ENCODE measurements at regions not wholly inside any gene's neighbourhood (a gene's known extent, or its start where the extent isn't known, plus 50 kb on each side); places are given as distances from the start of the nearest gene placed in this dataset.

DNA sequence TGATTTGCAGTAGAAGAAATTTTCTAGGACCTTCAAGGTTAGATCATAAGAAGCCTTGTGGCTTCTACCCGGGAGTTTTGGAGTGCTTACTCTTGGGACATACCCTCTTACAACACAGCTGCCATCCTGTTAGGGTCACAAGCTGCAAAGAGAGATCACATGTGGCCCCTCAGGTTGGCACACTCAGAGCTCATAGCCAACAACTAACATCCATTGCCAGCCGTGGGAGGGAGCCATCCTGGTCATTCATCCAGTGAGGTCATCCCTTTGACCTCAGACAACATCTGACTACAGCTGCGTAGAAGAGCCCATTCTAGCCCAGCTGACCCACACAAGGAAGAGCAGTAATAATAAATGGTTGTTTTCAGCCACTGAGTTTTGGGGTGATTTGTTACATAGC lies 76.9 kb upstream of the NABP1 start:
- no peak for FAIRE-seq
- no peak for DNase-seq (ENCODE audit: insufficient read length, low spot score)

DNA sequence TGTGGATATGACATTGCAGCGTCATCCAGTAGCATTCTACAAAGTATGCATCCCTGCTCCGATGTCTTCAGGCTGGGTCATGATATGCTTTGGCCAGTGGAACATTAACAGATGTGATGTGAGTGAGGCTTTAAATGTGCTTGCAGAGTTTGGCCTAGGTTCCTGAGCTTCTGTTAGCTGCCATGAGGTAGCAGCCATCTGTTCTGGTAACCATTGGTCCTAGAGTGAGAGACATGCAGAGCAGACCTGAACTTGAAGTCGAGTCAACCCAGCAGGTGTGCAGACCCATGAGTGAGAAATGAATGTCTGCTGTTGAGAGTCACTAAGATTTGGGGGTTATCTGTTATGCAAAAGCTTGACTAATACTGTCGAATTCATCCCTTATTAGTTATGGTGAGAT lies 73.8 kb upstream of the NABP1 start:
- FAIRE-seq (peak; percentile 62), DNase-seq (ENCODE audit: insufficient read length, low spot score) (no peak)

DNA sequence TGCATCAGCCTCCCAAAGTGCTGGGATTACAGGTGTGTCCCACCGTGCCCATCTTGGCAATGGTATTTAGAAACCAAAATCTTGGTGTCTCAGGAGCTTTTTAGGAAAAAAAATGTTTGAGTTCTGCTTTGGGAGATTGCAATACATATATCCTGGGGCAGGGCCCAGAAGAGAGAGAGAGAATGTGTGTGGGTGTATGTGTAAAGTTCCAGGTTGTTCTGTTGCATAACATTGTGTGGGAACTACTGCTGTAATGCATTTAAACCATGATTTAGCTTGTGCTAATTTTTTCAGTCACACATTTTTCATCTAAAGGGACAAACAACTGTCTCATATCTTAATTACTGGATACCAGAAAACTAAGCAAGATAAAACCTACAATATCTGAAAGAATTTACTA lies 70.8 kb upstream of the NABP1 start:
- DNase-seq (ENCODE audit: insufficient read length, low spot score), result no peak
- FAIRE-seq, result no peak

DNA sequence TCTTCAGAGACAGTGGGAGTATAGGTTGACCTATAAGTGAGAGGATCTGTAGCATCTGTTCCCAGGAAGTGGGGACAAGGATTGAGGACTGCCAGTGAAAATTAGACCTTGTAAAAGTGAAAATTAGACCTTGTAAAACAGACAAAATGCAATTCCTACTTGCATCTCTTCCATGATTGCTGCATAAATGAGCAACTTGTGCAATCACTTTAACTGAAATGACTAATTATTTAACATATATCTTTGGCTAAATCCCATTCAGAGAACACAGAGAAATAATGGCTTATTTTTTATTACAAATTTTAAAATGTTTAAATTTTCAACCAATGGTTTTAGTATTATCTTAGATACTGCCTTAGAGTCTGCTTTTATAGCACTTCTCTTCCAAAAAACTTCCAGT lies 67.2 kb upstream of the NABP1 start:
- FAIRE-seq (no peak), DNase-seq (ENCODE audit: insufficient read length, low spot score) (no peak)

DNA sequence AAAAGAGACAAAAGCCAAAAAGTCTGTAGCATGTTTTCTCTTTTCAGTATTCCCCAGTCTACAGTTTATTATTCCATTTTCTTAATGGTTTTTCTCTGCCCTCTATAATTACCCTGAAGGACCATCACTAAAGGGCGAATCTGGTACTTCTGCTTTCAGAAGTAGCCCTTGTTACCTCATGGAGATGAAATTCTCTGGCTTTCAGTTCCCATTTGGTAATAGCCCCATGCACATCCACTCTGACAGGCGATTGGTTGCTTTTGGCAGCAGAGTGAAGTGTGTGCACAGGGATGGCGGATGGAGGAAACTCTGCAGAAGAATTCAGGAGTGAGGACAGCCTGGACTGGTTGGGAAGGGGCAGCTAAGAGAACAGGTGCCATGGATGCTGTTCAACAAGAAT lies 66.3 kb upstream of the NABP1 start:
- FAIRE-seq (peak; percentile 48), DNase-seq (ENCODE audit: insufficient read length, low spot score) (no peak)

DNA sequence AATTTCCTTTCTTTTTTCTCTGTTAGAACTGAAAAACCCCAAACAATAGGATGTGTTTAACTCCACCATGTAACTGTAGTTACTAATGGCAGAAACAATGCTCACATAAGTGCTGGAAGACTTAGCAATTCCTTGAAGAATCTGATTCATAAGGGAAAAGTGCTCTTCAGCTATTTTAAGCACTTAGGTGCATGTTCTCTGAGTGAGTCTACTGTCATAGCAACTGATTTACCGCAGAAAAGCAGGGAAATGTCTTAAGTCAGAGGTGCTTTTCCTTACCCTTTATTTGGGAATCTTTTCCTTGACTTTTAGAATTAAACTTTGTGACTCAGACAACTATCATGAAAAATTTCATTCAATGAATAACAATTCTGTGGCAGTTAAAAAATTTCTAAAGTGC lies 65.4 kb upstream of the NABP1 start:
- DNase-seq (ENCODE audit: insufficient read length, low spot score), result peak; percentile 46
- peak; percentile 82 for FAIRE-seq

DNA sequence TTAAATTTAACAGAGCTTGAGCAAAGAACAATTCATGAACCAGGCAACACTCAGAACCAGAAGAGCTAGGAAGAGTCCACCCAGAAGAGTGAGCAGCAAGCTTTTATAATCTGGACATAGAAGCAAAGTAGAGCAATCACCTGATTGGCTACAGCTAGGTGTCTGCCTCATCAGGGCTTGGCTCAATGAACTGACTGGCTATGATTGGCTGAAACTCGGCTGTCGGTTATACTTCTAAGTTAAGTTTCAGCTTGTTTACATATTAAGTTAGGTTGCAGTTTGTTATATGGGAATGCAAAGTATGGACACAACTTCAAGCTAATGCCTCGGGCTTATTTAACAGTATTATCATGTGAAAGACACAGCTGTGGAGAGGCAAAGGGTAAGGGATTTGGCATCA lies 63.2 kb upstream of the NABP1 start:
- no peak for DNase-seq (ENCODE audit: insufficient read length, low spot score)
- FAIRE-seq, result no peak

DNA sequence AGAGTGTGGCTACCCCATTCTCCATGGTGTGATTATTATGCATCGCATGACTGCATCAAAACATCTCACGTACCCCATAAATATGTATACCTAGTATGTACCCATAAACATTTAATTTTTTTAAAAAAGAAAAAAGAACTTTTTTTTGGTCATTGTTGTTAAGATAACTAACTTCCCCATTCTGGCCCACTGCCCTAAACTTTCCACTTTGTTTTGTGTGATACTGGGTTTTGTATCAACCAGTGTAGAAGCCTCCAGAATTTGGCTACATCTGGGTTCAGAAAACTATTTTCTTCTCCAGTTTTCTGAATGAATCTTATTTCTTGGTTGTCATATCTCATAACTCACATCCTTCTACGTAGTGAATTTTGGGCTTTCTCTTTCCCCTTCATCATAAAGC lies 62.3 kb upstream of the NABP1 start:
- DNase-seq (ENCODE audit: insufficient read length, low spot score) (no peak), FAIRE-seq (no peak)

DNA sequence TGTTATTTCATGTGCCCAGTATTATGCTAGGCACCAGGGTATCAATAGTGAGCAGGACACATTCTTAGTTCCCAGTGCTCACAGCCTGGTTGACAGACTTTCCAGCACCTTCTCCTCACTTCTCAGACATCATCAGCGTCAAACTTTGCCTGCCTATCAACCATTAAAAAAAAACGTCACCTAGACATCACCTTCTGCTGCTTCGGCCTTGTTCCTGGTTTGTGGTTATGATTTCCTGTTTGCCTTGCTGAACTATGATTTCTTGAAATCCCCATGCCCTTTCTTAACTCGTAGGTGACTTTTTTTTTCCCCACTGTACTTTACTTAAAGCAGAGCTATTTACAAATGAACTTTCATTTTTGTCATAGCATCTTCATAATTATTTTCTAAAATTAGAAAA lies 60.4 kb upstream of the NABP1 start:
- no peak for DNase-seq (ENCODE audit: insufficient read length, low spot score)
- FAIRE-seq, result no peak

DNA sequence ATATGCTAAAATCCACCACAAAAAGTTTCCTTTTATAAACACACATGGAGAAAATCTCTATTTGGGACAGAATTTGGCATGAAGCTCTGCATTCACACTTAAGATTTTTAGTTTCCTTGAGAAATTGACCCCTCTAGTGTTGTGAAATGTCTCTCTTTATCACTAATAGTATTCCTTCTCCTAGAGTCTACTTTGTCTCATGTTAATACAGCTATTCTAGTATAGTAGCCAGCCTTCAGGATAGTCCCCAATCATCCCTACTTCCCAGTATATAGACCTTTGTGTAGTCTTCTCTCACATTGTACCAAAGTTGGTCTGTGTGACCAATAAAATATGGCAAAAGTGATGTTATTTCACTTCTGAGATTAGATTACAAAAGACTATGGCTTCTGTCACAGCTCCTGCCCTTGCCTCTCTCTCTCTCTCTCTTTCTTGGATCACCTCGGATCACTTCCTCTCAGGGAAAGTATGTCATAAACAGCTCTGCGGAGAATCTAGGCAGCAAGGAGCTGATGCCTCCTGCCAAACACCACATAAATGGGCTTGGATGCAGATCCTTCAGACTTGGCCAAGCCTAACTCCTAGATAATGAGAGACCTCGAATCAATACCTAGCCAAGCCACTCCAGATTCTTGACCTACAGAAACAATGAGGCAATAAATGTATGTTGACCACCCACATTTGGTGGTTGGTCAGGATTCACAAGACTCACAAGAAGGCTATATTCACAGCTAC lies 59.7 kb upstream of the NABP1 start:
- DNase-seq (ENCODE audit: insufficient read length, low spot score) (no peak), FAIRE-seq (peak; percentile 40)

DNA sequence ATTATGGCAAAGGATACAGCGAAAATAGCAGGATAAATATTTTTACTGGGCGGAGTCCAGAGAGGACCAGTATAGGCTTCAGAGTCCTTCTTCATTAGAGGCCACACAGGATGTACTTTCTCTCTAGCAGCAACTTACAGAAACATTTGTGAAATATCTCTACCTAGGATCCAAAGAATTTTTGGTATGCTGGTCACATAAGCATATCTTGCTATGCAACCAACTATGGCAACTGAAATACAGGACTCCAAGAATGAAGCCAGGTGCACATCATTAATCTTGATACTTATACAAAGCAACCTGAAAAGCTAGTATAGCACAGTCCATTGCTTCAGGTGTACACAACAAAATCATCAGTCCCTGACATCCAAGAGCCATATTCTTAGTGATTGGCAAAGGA lies 59.1 kb upstream of the NABP1 start:
- FAIRE-seq (no peak), DNase-seq (ENCODE audit: insufficient read length, low spot score) (no peak)

DNA sequence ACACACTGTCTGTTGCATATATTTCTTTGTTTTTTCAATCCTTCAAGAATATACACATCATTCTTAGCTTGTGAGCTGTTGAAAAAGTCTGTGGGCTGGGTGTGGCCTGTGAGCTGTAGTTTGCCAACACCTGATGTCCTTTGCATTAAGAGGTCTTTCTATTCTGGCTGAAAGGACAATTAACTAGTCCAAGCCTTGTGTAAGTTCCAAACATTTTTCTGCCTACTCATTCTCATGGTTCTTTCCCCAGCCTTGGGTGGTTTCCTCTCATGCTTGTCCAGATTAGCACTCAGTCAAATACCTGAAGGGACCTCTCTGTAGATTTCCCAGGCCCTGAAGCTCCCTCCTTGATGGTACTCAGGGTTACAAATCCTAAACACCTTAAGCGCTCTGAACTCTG lies 57.8 kb upstream of the NABP1 start:
- FAIRE-seq (no peak), DNase-seq (ENCODE audit: insufficient read length, low spot score) (no peak)

DNA sequence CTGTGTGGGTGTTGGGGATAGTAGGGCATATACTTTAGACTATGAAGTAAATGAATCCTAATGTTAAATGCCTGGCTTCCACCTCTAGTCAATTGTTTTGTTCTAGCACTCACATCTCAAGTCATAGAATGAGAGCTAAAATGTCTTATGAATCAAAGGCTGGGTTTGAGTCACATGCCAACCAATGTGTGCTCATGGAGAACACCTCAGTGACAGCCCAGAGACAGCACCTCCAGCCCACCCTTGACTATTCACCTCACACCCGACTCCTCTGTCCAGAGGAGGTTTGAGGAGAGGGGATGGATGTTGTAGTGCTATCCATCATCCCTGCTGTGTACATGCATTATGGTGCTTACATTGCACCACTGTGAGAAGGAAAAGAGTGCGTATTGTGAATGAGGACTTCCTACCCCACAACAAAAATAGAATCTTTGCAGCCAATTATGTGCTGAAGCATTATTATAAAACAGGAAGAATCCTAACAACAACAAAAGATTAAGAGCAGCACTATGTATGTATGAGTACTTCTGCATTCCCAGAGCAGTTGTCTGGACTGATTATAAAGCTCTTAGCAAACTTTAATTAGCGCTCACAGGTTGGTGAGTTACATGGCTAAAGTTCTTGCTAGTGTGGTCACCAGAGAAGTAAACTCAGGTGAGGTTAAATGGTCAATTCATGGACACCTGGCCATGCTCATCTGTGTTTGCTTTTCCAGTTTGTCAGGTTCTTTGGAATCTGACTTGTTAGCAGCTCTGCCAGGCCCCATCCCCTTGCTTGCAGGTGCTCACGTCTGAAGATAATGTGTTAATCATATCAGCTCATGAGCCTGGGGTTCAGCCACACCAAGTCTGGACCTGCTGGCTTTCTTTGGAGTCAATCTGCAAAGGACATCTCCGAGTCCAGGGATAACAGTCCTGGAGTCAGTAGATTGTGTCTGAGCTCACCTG lies 55.3 kb upstream of the NABP1 start:
- DNase-seq (ENCODE audit: insufficient read length, low spot score), result no peak

DNA sequence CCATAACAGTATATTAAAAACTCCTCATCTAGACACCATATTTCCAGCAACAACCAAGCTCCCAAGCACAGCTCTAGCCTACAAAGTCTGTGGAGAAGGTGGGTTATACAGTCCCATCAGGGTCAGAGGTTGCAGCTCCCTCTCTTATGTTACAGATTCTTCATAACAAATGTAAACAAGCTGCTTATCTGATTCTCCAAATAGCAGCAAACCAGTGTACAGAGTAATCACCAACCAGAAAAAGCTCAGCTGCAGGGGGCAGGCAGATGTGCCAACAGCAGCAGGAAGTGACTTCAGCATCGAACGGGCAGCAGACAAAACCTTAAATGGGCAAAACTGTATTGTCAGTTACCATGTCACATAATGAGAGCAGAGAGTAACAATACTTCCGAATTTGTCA lies 52.9 kb upstream of the NABP1 start:
- FAIRE-seq (no peak), DNase-seq (ENCODE audit: insufficient read length, low spot score) (no peak)

More for the DNA sequence above, 55.3 kb upstream of the NABP1 start:
- FAIRE-seq, result peak; percentile 66

DNA sequence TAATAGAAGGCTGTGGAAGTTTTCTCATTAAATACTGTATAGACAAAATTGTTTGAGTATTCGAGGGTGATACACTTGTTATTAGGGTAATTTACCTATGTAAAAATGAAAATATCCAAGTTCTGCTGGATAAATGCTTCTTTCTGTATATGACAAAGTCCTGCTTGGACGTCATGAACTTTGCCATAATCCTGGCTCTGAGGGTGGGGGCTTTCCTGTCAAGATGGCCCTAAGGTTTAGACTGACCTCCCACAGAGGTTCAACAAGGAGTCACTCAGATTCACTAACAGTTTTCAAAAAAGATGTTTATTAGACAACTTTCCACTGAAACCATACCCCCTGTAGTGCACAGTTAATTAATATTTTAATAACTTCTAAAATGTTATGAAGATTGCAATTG lies 52.5 kb upstream of the NABP1 start:
- DNase-seq (ENCODE audit: insufficient read length, low spot score), result no peak
- FAIRE-seq, result no peak

DNA sequence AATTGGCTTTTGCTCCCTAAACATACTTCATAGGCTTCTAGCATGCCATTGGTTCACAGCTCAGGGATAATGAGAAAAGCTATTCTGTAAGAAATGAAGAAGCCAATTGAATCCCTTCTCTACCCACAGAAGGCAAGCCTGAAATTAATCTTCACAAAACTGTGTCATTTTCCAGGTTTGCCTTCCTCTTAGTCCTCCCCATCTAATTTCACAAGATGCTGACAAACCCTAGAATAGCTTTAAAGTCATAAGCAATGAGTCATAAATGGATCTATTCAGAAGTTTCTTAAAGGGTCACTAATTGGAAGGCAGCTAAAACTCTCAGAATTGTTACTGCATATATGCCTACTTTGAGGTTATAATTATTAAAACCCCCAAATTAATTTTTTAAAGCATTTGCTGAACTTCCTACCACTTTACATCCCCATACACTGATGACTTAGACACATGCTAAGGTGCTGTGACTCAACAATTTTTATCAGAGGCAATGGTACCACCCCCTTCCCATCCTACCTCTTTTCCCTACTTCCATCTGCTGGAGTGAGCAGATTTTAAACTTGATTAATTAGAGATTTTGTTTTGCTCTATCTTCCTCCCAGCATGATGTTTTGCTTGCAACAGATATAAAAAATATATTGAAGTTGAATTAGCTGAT lies 51.3 kb upstream of the NABP1 start:
- FAIRE-seq (no peak), DNase-seq (ENCODE audit: insufficient read length, low spot score) (peak; percentile 19)

DNA sequence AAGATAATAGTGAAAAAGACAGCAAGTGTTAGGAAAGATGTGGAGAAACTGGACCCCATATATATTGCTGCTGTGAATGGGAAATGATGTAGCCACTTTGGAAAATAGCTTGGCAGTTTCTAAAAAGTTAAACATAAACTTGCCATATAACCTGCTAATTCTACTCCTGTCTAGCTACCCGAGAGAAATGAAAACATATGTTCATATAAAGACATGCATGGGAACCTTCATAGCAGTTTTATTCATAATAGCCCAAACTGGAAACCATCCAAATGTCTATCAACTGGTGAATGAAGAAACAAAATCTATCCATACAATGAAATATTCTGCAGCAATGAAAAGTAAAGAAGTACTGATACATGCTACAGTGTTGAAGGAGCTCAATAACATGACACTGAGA lies 50.4 kb upstream of the NABP1 start:
- DNase-seq (ENCODE audit: insufficient read length, low spot score), result no peak
- FAIRE-seq, result no peak
